Mucosa of stomach (tissue), 1 donor: ENCODE measurements at regions not wholly inside any gene's neighbourhood (a gene's known extent, or its start where the extent isn't known, plus 50 kb on each side); places are given as distances from the start of the nearest gene placed in this dataset.

Experiments used
- H3K27me3 ChIP-seq: one replicate; pipeline ENCODE4 v1.7.0; 2013; ENCODE audit warnings: mild to moderate bottlenecking, low read length; ENCODE audit not compliant: control insufficient read depth, insufficient read depth
- H3K36me3 ChIP-seq: one replicate; pipeline ENCODE4 v1.7.0; 2013; ENCODE audit warnings: low read length; ENCODE audit not compliant: control insufficient read depth, insufficient read depth
- H3K4me1 ChIP-seq: one replicate; pipeline ENCODE4 v1.7.0; 2013; ENCODE audit warnings: mild to moderate bottlenecking, low read length; ENCODE audit not compliant: control insufficient read depth, insufficient read depth
- H3K4me3 ChIP-seq: one replicate; pipeline ENCODE4 v1.7.0; 2013; ENCODE audit warnings: low read length
- H3K9ac ChIP-seq: one replicate; pipeline ENCODE4 v1.7.0; 2013; ENCODE audit warnings: mild to moderate bottlenecking, low read length, moderate library complexity
- H3K9me3 ChIP-seq: one replicate; pipeline ENCODE4 v1.7.0; 2013; ENCODE audit warnings: mild to moderate bottlenecking, low read length, moderate library complexity; ENCODE audit not compliant: control insufficient read depth
- donor health status: Pancreatic carcinoma.

GRCh38 chr6:140069576-140069975 is 695.1 kb upstream of the CITED2 start:
- Histone ChIP-seq H3K9me3 (no peaks in the 10 kb centered on the region), H3K36me3 (no peaks in the 10 kb centered on the region), H3K4me3 (no peak overlapping the region), H3K27me3 (no peaks in the 10 kb centered on the region), H3K4me1 (no peaks in the 10 kb centered on the region), H3K9ac (no peak overlapping the region)

- Histone ChIP-seq H3K9ac (no peak overlapping the region), H3K9me3 (no peaks in the 10 kb centered on the region), H3K36me3 (no peaks in the 10 kb centered on the region), H3K4me3 (no peak overlapping the region), H3K4me1 (no peaks in the 10 kb centered on the region), H3K27me3 (no peaks in the 10 kb centered on the region)
These were observed 694.4 kb upstream of the CITED2 start for GRCh38 chr6:140068801-140069200.

GRCh38 chr6:140064366-140064765 is 689.9 kb upstream of the CITED2 start:
- H3K27me3 ChIP-seq, result no peaks in the 10 kb centered on the region
- no peak overlapping the region for H3K9ac ChIP-seq
- no peaks in the 10 kb centered on the region for H3K9me3 ChIP-seq
- no peak overlapping the region for H3K4me3 ChIP-seq
- no peaks in the 10 kb centered on the region for H3K4me1 ChIP-seq
- no peaks in the 10 kb centered on the region for H3K36me3 ChIP-seq

- no peaks in the 10 kb centered on the region for H3K9me3 ChIP-seq
- H3K36me3 ChIP-seq, result no peaks in the 10 kb centered on the region
- H3K9ac ChIP-seq, result no peak overlapping the region
- H3K27me3 ChIP-seq, result no peaks in the 10 kb centered on the region
- no peak overlapping the region for H3K4me3 ChIP-seq
- H3K4me1 ChIP-seq, result no peaks in the 10 kb centered on the region
These were observed 688.6 kb upstream of the CITED2 start for GRCh38 chr6:140063021-140063399.

- Histone ChIP-seq H3K9ac (no peak overlapping the region), H3K36me3 (no peaks in the 10 kb centered on the region), H3K4me1 (no peaks in the 10 kb centered on the region), H3K27me3 (no peaks in the 10 kb centered on the region), H3K9me3 (no peaks in the 10 kb centered on the region), H3K4me3 (no peak overlapping the region)
These were observed 687.9 kb upstream of the CITED2 start for GRCh38 chr6:140062043-140063020.

- H3K27me3 ChIP-seq, result no peaks in the 10 kb centered on the region
- no peak overlapping the region for H3K9ac ChIP-seq
- no peak overlapping the region for H3K4me3 ChIP-seq
- H3K9me3 ChIP-seq, result no peaks in the 10 kb centered on the region
- no peaks in the 10 kb centered on the region for H3K36me3 ChIP-seq
- no peaks in the 10 kb centered on the region for H3K4me1 ChIP-seq
These were observed 686.9 kb upstream of the CITED2 start for GRCh38 chr6:140061110-140062042.

- H3K36me3 ChIP-seq, result no peaks in the 10 kb centered on the region
- H3K4me3 ChIP-seq, result no peak overlapping the region
- no peaks in the 10 kb centered on the region for H3K27me3 ChIP-seq
- H3K9ac ChIP-seq, result no peak overlapping the region
- no peaks in the 10 kb centered on the region for H3K9me3 ChIP-seq
- no peaks in the 10 kb centered on the region for H3K4me1 ChIP-seq
These were observed 685.5 kb upstream of the CITED2 start for GRCh38 chr6:140059947-140060346.

- H3K36me3 ChIP-seq, result no peaks in the 10 kb centered on the region
- H3K9me3 ChIP-seq, result no peaks in the 10 kb centered on the region
- H3K4me3 ChIP-seq, result no peak overlapping the region
- no peaks in the 10 kb centered on the region for H3K27me3 ChIP-seq
- no peaks in the 10 kb centered on the region for H3K4me1 ChIP-seq
- H3K9ac ChIP-seq, result no peak overlapping the region
These were observed 684.4 kb upstream of the CITED2 start for GRCh38 chr6:140058863-140059262.

GRCh38 chr6:140052736-140053729 is 678.6 kb upstream of the CITED2 start:
- no peak overlapping the region for H3K9ac ChIP-seq
- H3K4me1 ChIP-seq, result no peaks in the 10 kb centered on the region
- H3K4me3 ChIP-seq, result no peak overlapping the region
- no peaks in the 10 kb centered on the region for H3K27me3 ChIP-seq
- no peaks in the 10 kb centered on the region for H3K9me3 ChIP-seq
- no peaks in the 10 kb centered on the region for H3K36me3 ChIP-seq

GRCh38 chr6:140051521-140052512 is 677.4 kb upstream of the CITED2 start:
- Histone ChIP-seq H3K9me3 (no peaks in the 10 kb centered on the region), H3K4me3 (no peak overlapping the region), H3K27me3 (no peaks in the 10 kb centered on the region), H3K4me1 (no peaks in the 10 kb centered on the region), H3K36me3 (no peaks in the 10 kb centered on the region), H3K9ac (no peak overlapping the region)
